Peyer's patch (tissue), 4 donors: ENCODE measurements at regions not wholly inside any gene's neighbourhood (a gene's known extent, or its start where the extent isn't known, plus 50 kb on each side); places are given as distances from the start of the nearest gene placed in this dataset.

Source experiments
- POLR2A ChIP-seq, 2 donors: fragments of 450-650 bp; IDR thresholded peaks; one replicate each; pipeline ENCODE4 v1.5.1; 2017; ENCODE audit warnings: antibody characterized with exemption in 2 of 2, mild to moderate bottlenecking in 2 of 2, moderate library complexity in 2 of 2
- TF ChIP-seq, protein P1 (sequence below), 6 experiments: fragments of 450-650 bp in 4 of 6; fragments of 200-600 bp in 2 of 6; sonication (generic) in 1 of 6; IDR thresholded peaks; one replicate each; pipeline ENCODE4 v1.5.1; 2017 to 2019; ENCODE audit warnings: antibody characterized with exemption in 6 of 6, mild to moderate bottlenecking in 3 of 6, moderate library complexity in 1 of 6

DNA sequence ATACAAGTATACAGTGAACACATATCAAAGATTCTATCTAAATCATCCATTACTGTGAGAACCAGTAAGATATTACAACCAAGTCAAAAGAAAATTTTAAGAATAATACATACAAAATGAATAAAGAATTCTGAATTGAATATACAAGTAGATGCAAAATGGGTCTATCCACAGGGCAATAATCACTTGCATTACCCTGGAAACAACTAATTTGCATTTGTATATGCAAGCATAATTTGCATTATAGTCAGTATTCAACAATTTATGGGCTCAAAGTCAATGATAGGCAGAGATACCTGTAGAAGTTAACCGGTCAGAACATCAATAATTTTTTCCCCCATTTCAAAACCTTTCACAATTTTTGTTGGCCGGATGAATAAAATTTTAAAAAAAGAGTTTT lies 512.2 kb upstream of the ALCAM start:
- TF ChIP-seq, protein P1, sequence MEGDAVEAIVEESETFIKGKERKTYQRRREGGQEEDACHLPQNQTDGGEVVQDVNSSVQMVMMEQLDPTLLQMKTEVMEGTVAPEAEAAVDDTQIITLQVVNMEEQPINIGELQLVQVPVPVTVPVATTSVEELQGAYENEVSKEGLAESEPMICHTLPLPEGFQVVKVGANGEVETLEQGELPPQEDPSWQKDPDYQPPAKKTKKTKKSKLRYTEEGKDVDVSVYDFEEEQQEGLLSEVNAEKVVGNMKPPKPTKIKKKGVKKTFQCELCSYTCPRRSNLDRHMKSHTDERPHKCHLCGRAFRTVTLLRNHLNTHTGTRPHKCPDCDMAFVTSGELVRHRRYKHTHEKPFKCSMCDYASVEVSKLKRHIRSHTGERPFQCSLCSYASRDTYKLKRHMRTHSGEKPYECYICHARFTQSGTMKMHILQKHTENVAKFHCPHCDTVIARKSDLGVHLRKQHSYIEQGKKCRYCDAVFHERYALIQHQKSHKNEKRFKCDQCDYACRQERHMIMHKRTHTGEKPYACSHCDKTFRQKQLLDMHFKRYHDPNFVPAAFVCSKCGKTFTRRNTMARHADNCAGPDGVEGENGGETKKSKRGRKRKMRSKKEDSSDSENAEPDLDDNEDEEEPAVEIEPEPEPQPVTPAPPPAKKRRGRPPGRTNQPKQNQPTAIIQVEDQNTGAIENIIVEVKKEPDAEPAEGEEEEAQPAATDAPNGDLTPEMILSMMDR (IDR thresholded peaks at IDR 0.05) = no peak
- no peak for TF ChIP-seq POLR2A (IDR thresholded peaks at IDR 0.05)
